ENCODE measurements at regions not wholly inside any gene's neighbourhood (a gene's known extent, or its start where the extent isn't known, plus 50 kb on each side); places are given as distances from the start of the nearest gene placed in this dataset.
"Not testable (repeated sequence)": the region's sequence is repeated elsewhere in the genome, so short reads cannot be mapped to it uniquely, and the experiment has no call there.

GRCh38 chr7:67496589-67496988 is 500.0 kb downstream of the TYW1 start:
- Histone ChIP-seq H2BK12ac (ENCODE audit: low read length in 2 of 2) (no peak overlapping the region), H2BK5ac (ENCODE audit: low read depth, low read length, poor library complexity, severe bottlenecking) (no peak overlapping the region), H3K36me3 (ENCODE audit: control insufficient read depth in 1 of 2, insufficient read depth in 2 of 2, low read depth in 1 of 2, low read length in 2 of 2) (no peaks in the 10 kb centered on the region), H4K8ac (ENCODE audit: low read length) (no peak overlapping the region), H2AK5ac (ENCODE audit: low read length, severe bottlenecking) (no peak overlapping the region), H2BK15ac (ENCODE audit: low read depth, poor library complexity, severe bottlenecking) (no peak overlapping the region), H3K9ac (ENCODE audit: low read length) (no peak overlapping the region), H3K9me3 (ENCODE audit: control insufficient read depth, low read length) (no peaks in the 10 kb centered on the region), H3K27me3 (ENCODE audit: control insufficient read depth in 1 of 2, insufficient read depth in 1 of 2, low read length in 2 of 2) (no peaks in the 10 kb centered on the region), H3K4me2 (ENCODE audit: low read length, poor library complexity, severe bottlenecking) (no peak overlapping the region), H3K14ac (ENCODE audit: low read length in 2 of 2) (no peak overlapping the region), H2BK120ac (ENCODE audit: low read depth, low read length) (no peak overlapping the region), H3K79me1 (replicated peaks; ENCODE audit: low read length, poor library complexity, severe bottlenecking) (no peaks in the 10 kb centered on the region), H2AFZ (ENCODE audit: low read depth, low read length) (no peak overlapping the region), H3K27ac (ENCODE audit: low read length, poor library complexity, severe bottlenecking) (no peak overlapping the region), H3K23ac (ENCODE audit: low read length in 2 of 2) (no peak overlapping the region), H3K4ac (ENCODE audit: low read depth in 1 of 2, low read length in 2 of 2) (no peak overlapping the region), H3K4me1 (ENCODE audit: control insufficient read depth, insufficient read depth, low read depth, low read length) (no peaks in the 10 kb centered on the region), H3K18ac (ENCODE audit: low read depth in 1 of 2, low read length in 2 of 2) (no peak overlapping the region), H3K4me3 (ENCODE audit: insufficient read depth in 1 of 2, low read depth in 1 of 2, low read length in 2 of 2) (no peak overlapping the region), H4K91ac (ENCODE audit: low read length) (no peak overlapping the region)
- no peak for DNase-seq
- 84% methylated on average over 6 of the region's 7 CpGs for WGBS

DNA sequence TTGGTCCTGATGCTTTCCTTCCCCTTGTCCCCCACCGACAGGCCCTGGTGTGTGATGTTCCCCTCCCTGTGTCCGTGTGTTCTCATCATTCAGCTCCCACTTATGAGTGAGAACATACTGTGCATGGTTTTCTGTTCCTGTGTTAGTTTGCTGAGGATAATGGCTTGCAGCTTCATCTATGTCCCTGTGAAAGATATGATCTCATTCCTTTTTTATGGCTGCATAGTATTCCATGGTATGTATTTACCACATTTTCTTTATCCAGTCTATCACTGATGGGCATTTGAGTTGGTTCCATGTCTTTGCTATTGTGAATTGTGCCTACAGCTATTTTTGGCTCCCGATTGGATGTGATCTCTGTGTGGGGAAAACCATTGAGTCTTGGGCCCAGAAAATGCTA is 501.3 kb downstream of the TYW1 start:
- WGBS = 86% methylated on average over 2 of the region's 3 CpGs
- not testable (repeated sequence) for H3K18ac ChIP-seq (ENCODE audit: low read depth in 1 of 2, low read length in 2 of 2); H3K9me3 ChIP-seq (ENCODE audit: control insufficient read depth, low read length); DNase-seq; H3K4me3 ChIP-seq (ENCODE audit: insufficient read depth in 1 of 2, low read depth in 1 of 2, low read length in 2 of 2); H3K4me1 ChIP-seq (ENCODE audit: control insufficient read depth, insufficient read depth, low read depth, low read length); H2AK5ac ChIP-seq (ENCODE audit: low read length, severe bottlenecking); H2BK12ac ChIP-seq (ENCODE audit: low read length in 2 of 2); H3K14ac ChIP-seq (ENCODE audit: low read length in 2 of 2); H3K23ac ChIP-seq (ENCODE audit: low read length in 2 of 2); H4K8ac ChIP-seq (ENCODE audit: low read length); H3K4ac ChIP-seq (ENCODE audit: low read depth in 1 of 2, low read length in 2 of 2); H2BK5ac ChIP-seq (ENCODE audit: low read depth, low read length, poor library complexity, severe bottlenecking); H2BK15ac ChIP-seq (ENCODE audit: low read depth, poor library complexity, severe bottlenecking); H2BK120ac ChIP-seq (ENCODE audit: low read depth, low read length); H3K4me2 ChIP-seq (ENCODE audit: low read length, poor library complexity, severe bottlenecking); H3K79me1 ChIP-seq (replicated peaks; ENCODE audit: low read length, poor library complexity, severe bottlenecking); H2AFZ ChIP-seq (ENCODE audit: low read depth, low read length); H3K9ac ChIP-seq (ENCODE audit: low read length); H3K27me3 ChIP-seq (ENCODE audit: control insufficient read depth in 1 of 2, insufficient read depth in 1 of 2, low read length in 2 of 2); H4K91ac ChIP-seq (ENCODE audit: low read length); H3K27ac ChIP-seq (ENCODE audit: low read length, poor library complexity, severe bottlenecking); H3K36me3 ChIP-seq (ENCODE audit: control insufficient read depth in 1 of 2, insufficient read depth in 2 of 2, low read depth in 1 of 2, low read length in 2 of 2)

- Histone ChIP-seq H2AFZ (ENCODE audit: low read depth, low read length) (no peak overlapping the region), H3K14ac (ENCODE audit: low read length in 2 of 2) (no peak overlapping the region), H3K36me3 (ENCODE audit: control insufficient read depth in 1 of 2, insufficient read depth in 2 of 2, low read depth in 1 of 2, low read length in 2 of 2) (no peaks in the 10 kb centered on the region), H2AK5ac (ENCODE audit: low read length, severe bottlenecking) (no peak overlapping the region), H3K4ac (ENCODE audit: low read depth in 1 of 2, low read length in 2 of 2) (no peak overlapping the region), H3K4me1 (ENCODE audit: control insufficient read depth, insufficient read depth, low read depth, low read length) (no peaks in the 10 kb centered on the region), H3K23ac (ENCODE audit: low read length in 2 of 2) (no peak overlapping the region), H3K4me3 (ENCODE audit: insufficient read depth in 1 of 2, low read depth in 1 of 2, low read length in 2 of 2) (no peak overlapping the region), H3K9me3 (ENCODE audit: control insufficient read depth, low read length) (peaks cover 6% of the 10 kb centered on the region), H3K27me3 (ENCODE audit: control insufficient read depth in 1 of 2, insufficient read depth in 1 of 2, low read length in 2 of 2) (no peaks in the 10 kb centered on the region), H4K8ac (ENCODE audit: low read length) (no peak overlapping the region), H3K18ac (ENCODE audit: low read depth in 1 of 2, low read length in 2 of 2) (no peak overlapping the region), H3K4me2 (ENCODE audit: low read length, poor library complexity, severe bottlenecking) (no peak overlapping the region), H2BK120ac (ENCODE audit: low read depth, low read length) (no peak overlapping the region), H2BK12ac (ENCODE audit: low read length in 2 of 2) (no peak overlapping the region), H3K27ac (ENCODE audit: low read length, poor library complexity, severe bottlenecking) (no peak overlapping the region), H2BK15ac (ENCODE audit: low read depth, poor library complexity, severe bottlenecking) (no peak overlapping the region), H4K91ac (ENCODE audit: low read length) (no peak overlapping the region), H3K9ac (ENCODE audit: low read length) (no peak overlapping the region), H3K79me1 (replicated peaks; ENCODE audit: low read length, poor library complexity, severe bottlenecking) (no peaks in the 10 kb centered on the region), H2BK5ac (ENCODE audit: low read depth, low read length, poor library complexity, severe bottlenecking) (no peak overlapping the region)
- 37% methylated on average over 3 of the region's 3 CpGs for WGBS
- DNase-seq = no peak
Observed at GRCh38 chr7:67502929-67503328, 506.3 kb downstream of the TYW1 start.

- peaks cover 6% of the 10 kb centered on the region for H3K9me3 ChIP-seq (ENCODE audit: control insufficient read depth, low read length)
- H3K27me3 ChIP-seq (ENCODE audit: control insufficient read depth in 1 of 2, insufficient read depth in 1 of 2, low read length in 2 of 2) = no peaks in the 10 kb centered on the region
- H3K23ac ChIP-seq (ENCODE audit: low read length in 2 of 2) = no peak overlapping the region
- no peak overlapping the region for H2AFZ ChIP-seq (ENCODE audit: low read depth, low read length)
- H2BK12ac ChIP-seq (ENCODE audit: low read length in 2 of 2) = no peak overlapping the region
- no peak overlapping the region for H3K4me2 ChIP-seq (ENCODE audit: low read length, poor library complexity, severe bottlenecking)
- no peak overlapping the region for H3K14ac ChIP-seq (ENCODE audit: low read length in 2 of 2)
- no peak overlapping the region for H3K18ac ChIP-seq (ENCODE audit: low read depth in 1 of 2, low read length in 2 of 2)
- no peaks in the 10 kb centered on the region for H3K79me1 ChIP-seq (replicated peaks; ENCODE audit: low read length, poor library complexity, severe bottlenecking)
- H2BK120ac ChIP-seq (ENCODE audit: low read depth, low read length) = no peak overlapping the region
- H4K91ac ChIP-seq (ENCODE audit: low read length) = no peak overlapping the region
- H3K27ac ChIP-seq (ENCODE audit: low read length, poor library complexity, severe bottlenecking) = no peak overlapping the region
- no peak overlapping the region for H2BK15ac ChIP-seq (ENCODE audit: low read depth, poor library complexity, severe bottlenecking)
- H3K4me1 ChIP-seq (ENCODE audit: control insufficient read depth, insufficient read depth, low read depth, low read length) = no peaks in the 10 kb centered on the region
- H3K4ac ChIP-seq (ENCODE audit: low read depth in 1 of 2, low read length in 2 of 2) = no peak overlapping the region
- DNase-seq = no peak
- no peaks in the 10 kb centered on the region for H3K36me3 ChIP-seq (ENCODE audit: control insufficient read depth in 1 of 2, insufficient read depth in 2 of 2, low read depth in 1 of 2, low read length in 2 of 2)
- H3K9ac ChIP-seq (ENCODE audit: low read length) = no peak overlapping the region
- H2AK5ac ChIP-seq (ENCODE audit: low read length, severe bottlenecking) = no peak overlapping the region
- no peak overlapping the region for H3K4me3 ChIP-seq (ENCODE audit: insufficient read depth in 1 of 2, low read depth in 1 of 2, low read length in 2 of 2)
- no peak overlapping the region for H4K8ac ChIP-seq (ENCODE audit: low read length)
- no peak overlapping the region for H2BK5ac ChIP-seq (ENCODE audit: low read depth, low read length, poor library complexity, severe bottlenecking)
Observed at GRCh38 chr7:67505449-67505848, 508.8 kb downstream of the TYW1 start.
